ENCODE measurements at regions not wholly inside any gene's neighbourhood (a gene's known extent, or its start where the extent isn't known, plus 50 kb on each side); places are given as distances from the start of the nearest gene placed in this dataset.

DNA sequence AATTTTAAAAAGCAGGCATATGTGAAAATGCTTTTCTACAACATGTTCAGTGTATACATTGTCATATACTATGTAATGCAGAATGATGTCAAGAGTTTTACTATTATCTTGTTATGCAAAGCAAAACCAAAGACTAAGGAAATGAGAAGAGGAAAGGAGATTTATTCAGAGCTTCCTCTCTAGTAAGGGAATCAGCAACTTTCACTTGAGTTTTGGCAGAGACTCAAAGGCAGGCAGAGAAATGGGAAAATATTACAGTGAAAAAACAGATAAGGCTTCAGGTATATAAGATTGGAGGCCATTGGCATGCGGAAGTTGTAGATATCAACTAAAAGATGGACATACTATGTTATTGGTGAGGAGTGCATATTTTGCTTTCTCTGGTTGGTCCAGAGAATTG lies 512.0 kb upstream of the PCDH20 start:
- TF ChIP-seq, protein P1, sequence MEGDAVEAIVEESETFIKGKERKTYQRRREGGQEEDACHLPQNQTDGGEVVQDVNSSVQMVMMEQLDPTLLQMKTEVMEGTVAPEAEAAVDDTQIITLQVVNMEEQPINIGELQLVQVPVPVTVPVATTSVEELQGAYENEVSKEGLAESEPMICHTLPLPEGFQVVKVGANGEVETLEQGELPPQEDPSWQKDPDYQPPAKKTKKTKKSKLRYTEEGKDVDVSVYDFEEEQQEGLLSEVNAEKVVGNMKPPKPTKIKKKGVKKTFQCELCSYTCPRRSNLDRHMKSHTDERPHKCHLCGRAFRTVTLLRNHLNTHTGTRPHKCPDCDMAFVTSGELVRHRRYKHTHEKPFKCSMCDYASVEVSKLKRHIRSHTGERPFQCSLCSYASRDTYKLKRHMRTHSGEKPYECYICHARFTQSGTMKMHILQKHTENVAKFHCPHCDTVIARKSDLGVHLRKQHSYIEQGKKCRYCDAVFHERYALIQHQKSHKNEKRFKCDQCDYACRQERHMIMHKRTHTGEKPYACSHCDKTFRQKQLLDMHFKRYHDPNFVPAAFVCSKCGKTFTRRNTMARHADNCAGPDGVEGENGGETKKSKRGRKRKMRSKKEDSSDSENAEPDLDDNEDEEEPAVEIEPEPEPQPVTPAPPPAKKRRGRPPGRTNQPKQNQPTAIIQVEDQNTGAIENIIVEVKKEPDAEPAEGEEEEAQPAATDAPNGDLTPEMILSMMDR (IDR thresholded peaks at IDR 0.05; ENCODE audit: low read length): no peak
- no peak for TF ChIP-seq EZH2 (optimal IDR thresholded peaks at IDR 0.05; ENCODE audit: low read depth, low read length)

Measured in MM.1S (cell line).